B cell (primary cell): ENCODE measurements at regions not wholly inside any gene's neighbourhood (a gene's known extent, or its start where the extent isn't known, plus 50 kb on each side); places are given as distances from the start of the nearest gene placed in this dataset.

Experiments used
- ATAC-seq: fragments of 200-7000 bp; cut with Tn5 transposase; one replicate; pipeline ENCODE4 v1.10.0; 2021; ENCODE audit warnings: low read depth, mild to moderate bottlenecking, moderate number of reproducible peaks, moderate library complexity
- CTCF ChIA-PET: fragments of 350-600 bp; sonication (Branson Sonifier 250); formaldehyde crosslinking; loops from one replicate; lab custom pipeline; 2021; ENCODE audit warnings: antibody characterized with exemption, inconsistent platforms; lab: Charles Lee
- POLR2A ChIA-PET: fragments of 350-600 bp; sonication (Branson Sonifier 250); formaldehyde crosslinking; loops from one replicate; lab custom pipeline; 2021; ENCODE audit warnings: antibody characterized with exemption; lab: Charles Lee
- DNase-seq: peaks from one replicate; pipeline ENCODE4 v3.0.0; 2013
- H2AFZ ChIP-seq: 2 replicates; pipeline ENCODE4 v1.6.1; 2012; ENCODE audit warnings: mild to moderate bottlenecking, low read depth, low read length; ENCODE audit not compliant: insufficient read depth, poor library complexity, severe bottlenecking
- H3K27ac ChIP-seq, 2 donors: 1 replicate in 1 of 2; 2 replicates in 1 of 2; pipeline ENCODE4 v1.5.1; 2012 to 2013; ENCODE audit warnings: low read length in 2 of 2, mild to moderate bottlenecking in 2 of 2, moderate library complexity in 1 of 2
- H3K27me3 ChIP-seq, 4 experiments: fragments of 200-600 bp in 1 of 4; sonication (generic) in 1 of 4; replicated peaks in 1 of 4; 1 replicate in 2 of 4; 2 replicates in 2 of 4; pipeline versions ENCODE4 v1.6.1 to v1.7.0; 2013 to 2016; ENCODE audit warnings: low read length in 3 of 4, mild to moderate bottlenecking in 2 of 4, mixed read lengths in 1 of 4, moderate library complexity in 1 of 4; ENCODE audit not compliant: insufficient read depth in 4 of 4, control insufficient read depth in 3 of 4; ENCODE audit errors: control extremely low read depth in 1 of 4
- H3K36me3 ChIP-seq, 2 experiments: replicated peaks in 1 of 2; 1 replicate in 1 of 2; 2 replicates in 1 of 2; pipeline versions ENCODE4 v1.6.1 to v1.7.1; 2013; ENCODE audit warnings: low read length in 1 of 2; ENCODE audit not compliant: insufficient read depth in 2 of 2, control insufficient read depth in 1 of 2; ENCODE audit errors: control extremely low read depth in 1 of 2, extremely low read depth in 1 of 2
- H3K4me1 ChIP-seq, 2 donors: fragments of 200-600 bp in 1 of 2; sonication (generic) in 1 of 2; 1 replicate in 1 of 2; 2 replicates in 1 of 2; pipeline versions ENCODE4 v1.5.1 to v1.6.1; 2013 to 2017; ENCODE audit warnings: low read length in 2 of 2; ENCODE audit not compliant: control insufficient read depth in 2 of 2, insufficient read depth in 2 of 2
- H3K4me2 ChIP-seq: replicated peaks from 2 replicates; pipeline ENCODE3; 2012; ENCODE audit warnings: mild to moderate bottlenecking, low read depth, low read length; ENCODE audit not compliant: poor library complexity, severe bottlenecking
- H3K4me3 ChIP-seq, 5 experiments: fragments of 200-600 bp in 1 of 5; sonication (generic) in 1 of 5; 1 replicate in 3 of 5; 2 replicates in 2 of 5; pipeline versions ENCODE4 v1.5.1 to v1.7.0; 2011 to 2016; ENCODE audit warnings: low read length in 4 of 5, mild to moderate bottlenecking in 4 of 5, low read depth in 2 of 5, control low read depth in 1 of 5, moderate library complexity in 1 of 5; ENCODE audit not compliant: insufficient read depth in 1 of 5; ENCODE audit errors: control extremely low read depth in 1 of 5, extremely low read depth in 1 of 5
- H3K79me2 ChIP-seq: fragments of 200-600 bp; sonication (generic); one replicate; pipeline ENCODE4 v1.6.0; 2016; ENCODE audit warnings: low read length; ENCODE audit not compliant: control insufficient read depth, insufficient read depth
- H3K9ac ChIP-seq: fragments of 200-600 bp; sonication (generic); 2 replicates; pipeline ENCODE4 v1.6.1; 2017; ENCODE audit warnings: mild to moderate bottlenecking, low read length, moderate library complexity
- H3K9me3 ChIP-seq, 3 donors: one replicate each; pipeline versions ENCODE4 v1.6.1 to v1.7.1; 2013; ENCODE audit warnings: low read length in 2 of 3; ENCODE audit not compliant: control insufficient read depth in 2 of 3, insufficient read depth in 1 of 3; ENCODE audit errors: control extremely low read depth in 1 of 3
- H4K20me1 ChIP-seq: 2 replicates; pipeline ENCODE4 v1.6.0; 2012; ENCODE audit warnings: mild to moderate bottlenecking, low read length; ENCODE audit not compliant: insufficient read depth, control insufficient read depth, poor library complexity, severe bottlenecking
- H3K27ac Mint-ChIP-seq: one replicate; pipeline ENCODE4 v1.8.0; 2021; ENCODE audit warnings: mixed read lengths
- H3K27me3 Mint-ChIP-seq: one replicate; pipeline ENCODE4 v1.8.0; 2021; ENCODE audit warnings: mixed read lengths
- H3K4me1 Mint-ChIP-seq: one replicate; pipeline ENCODE4 v1.8.0; 2021; ENCODE audit warnings: mixed read lengths
- H3K4me3 Mint-ChIP-seq: one replicate; pipeline ENCODE4 v1.8.0; 2021; ENCODE audit warnings: mixed read lengths
- H3K9me3 Mint-ChIP-seq: one replicate; pipeline ENCODE4 v1.8.0; 2022; ENCODE audit warnings: mixed read lengths; ENCODE audit not compliant: insufficient read depth
- EZH2 ChIP-seq: IDR thresholded peaks from 2 replicates; pipeline ENCODE4 v1.6.1; 2012; ENCODE audit warnings: borderline replicate concordance, low read depth, mild to moderate bottlenecking, moderate library complexity, low read length; ENCODE audit not compliant: insufficient read depth, poor library complexity, severe bottlenecking
- WGBS: methylation state at CpG from one replicate; pipeline ENCODE4 v1.1.5; 2013; ENCODE audit warnings: missing lambda C conversion rate; ENCODE audit not compliant: insufficient coverage; 5-methylcytosine and 5-hydroxymethylcytosine counted together
- intact Hi-C: fragments of 100-400 bp; cut with micrococcal nuclease; formaldehyde crosslinking; loops from one replicate; pipeline ENCODE4 v1.10.0; 2022
- TF ChIP-seq, protein P1 (sequence below): fragments of 200-600 bp; IDR thresholded peaks from one replicate; pipeline ENCODE4 v1.8.0; 2022; ENCODE audit warnings: antibody characterized with exemption, mild to moderate bottlenecking

DNA sequence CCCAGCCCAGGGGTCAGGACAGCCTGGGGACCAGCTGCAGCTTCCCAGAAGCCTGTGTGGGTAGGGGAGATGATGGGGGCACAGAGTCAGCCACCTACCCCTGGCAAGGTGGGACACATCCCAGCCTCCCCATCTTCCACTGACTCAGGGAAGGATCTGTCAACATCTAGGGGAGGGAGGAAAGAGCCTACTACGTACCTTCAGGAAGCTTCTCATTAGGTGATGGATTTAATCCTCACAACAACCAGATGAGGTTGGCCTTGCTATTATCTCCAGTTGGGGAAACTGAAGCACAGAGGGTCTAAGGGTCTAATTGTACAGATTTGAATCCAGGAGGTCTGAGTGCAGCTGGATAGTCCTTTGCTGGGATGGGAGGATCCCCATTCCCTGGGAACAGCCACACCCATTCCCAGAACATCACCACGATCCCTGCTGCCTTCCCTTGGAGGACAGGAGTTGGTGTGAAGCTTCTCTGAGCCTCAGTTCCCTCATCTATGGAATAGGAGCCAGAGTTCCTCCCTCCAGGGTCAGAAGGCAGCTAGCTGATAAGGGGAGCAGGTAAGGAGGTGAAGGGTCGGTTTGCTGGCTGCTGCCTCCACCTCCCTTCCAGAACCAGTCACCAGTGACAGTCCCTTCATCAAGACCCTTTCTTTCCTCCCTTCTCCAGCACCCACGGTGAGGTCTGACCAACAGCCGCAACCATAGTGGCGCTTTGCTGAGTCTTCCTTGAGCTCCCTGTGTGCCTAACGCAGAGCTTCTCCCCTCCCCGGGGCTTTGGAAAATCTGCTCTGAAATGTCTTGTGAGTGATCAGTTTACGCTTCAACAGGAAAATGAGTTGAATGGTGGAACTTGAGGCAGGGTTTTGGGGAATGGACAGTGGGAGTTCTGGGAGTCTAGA is 56.8 kb downstream of the CEBPB start:
- no peak overlapping the region for H3K9ac ChIP-seq

DNA sequence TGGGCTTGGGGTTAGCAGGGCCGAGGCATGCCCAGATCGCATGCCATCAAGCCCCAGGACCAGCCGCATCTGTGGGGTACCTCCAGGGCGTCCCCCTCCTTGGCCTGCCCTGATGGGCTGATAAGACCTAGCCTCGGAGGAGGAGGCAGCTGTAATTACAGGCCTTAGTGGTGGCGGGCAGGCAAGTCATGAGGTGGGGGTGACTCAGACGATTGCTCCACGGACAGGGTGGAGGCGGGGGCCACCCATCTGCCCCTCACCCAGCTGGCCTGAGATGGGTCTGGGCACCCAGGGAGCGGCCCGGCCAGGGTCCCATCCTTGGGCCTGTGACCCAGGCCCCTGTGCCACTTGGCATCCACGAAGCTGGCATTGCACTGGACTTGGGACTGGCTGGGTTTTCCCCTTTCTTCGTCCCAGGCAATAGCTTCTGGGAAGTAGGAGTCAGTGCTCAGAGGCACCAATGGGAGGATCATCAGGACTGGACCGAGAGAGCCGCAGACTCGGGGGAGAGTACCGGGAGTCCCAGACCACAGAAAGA is 57.5 kb downstream of the CEBPB start:
- Histone ChIP-seq H3K9me3 (no peaks in the 10 kb centered on the region), H3K4me3 (no peak overlapping the region), H2AFZ (no peak overlapping the region), H3K27me3 (peaks cover 0 to 4% (median 0%) of the 10 kb centered on the region in 4 experiments), H3K9ac (no peak overlapping the region), H3K4me1 (no peaks in the 10 kb centered on the region), H3K4me2 (no peak overlapping the region), H3K36me3 (no peaks in the 10 kb centered on the region), H4K20me1 (no peaks in the 10 kb centered on the region), H3K27ac (no peak overlapping the region), H3K79me2 (no peaks in the 10 kb centered on the region)
- Mint-ChIP-seq H3K4me1 (no peaks in the 10 kb centered on the region), H3K27ac (no peak overlapping the region), H3K4me3 (no peak overlapping the region), H3K27me3 (peaks cover 17% of the 10 kb centered on the region), H3K9me3 (no peaks in the 10 kb centered on the region)
- CTCF ChIA-PET, result no interaction called here
- TF ChIP-seq, protein P1, sequence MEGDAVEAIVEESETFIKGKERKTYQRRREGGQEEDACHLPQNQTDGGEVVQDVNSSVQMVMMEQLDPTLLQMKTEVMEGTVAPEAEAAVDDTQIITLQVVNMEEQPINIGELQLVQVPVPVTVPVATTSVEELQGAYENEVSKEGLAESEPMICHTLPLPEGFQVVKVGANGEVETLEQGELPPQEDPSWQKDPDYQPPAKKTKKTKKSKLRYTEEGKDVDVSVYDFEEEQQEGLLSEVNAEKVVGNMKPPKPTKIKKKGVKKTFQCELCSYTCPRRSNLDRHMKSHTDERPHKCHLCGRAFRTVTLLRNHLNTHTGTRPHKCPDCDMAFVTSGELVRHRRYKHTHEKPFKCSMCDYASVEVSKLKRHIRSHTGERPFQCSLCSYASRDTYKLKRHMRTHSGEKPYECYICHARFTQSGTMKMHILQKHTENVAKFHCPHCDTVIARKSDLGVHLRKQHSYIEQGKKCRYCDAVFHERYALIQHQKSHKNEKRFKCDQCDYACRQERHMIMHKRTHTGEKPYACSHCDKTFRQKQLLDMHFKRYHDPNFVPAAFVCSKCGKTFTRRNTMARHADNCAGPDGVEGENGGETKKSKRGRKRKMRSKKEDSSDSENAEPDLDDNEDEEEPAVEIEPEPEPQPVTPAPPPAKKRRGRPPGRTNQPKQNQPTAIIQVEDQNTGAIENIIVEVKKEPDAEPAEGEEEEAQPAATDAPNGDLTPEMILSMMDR, result no peak
- no peak for TF ChIP-seq EZH2
- WGBS, result 86% methylated on average over 15 of the region's 17 CpGs
- DNase-seq (no peak), ATAC-seq (no peak)
- POLR2A ChIA-PET, result interaction anchor here (0.5 kb wide), 1 partner anchor 472 kb away, joined by 5 read pairs; no protein-coding TSS in a partner anchor
- intact Hi-C loops, result no loop called here

More for the DNA sequence above, 56.8 kb downstream of the CEBPB start:
- H3K27me3 ChIP-seq, result no peaks in the 10 kb centered on the region
- H3K4me3 ChIP-seq, result no peak overlapping the region
- no peaks in the 10 kb centered on the region for H3K36me3 ChIP-seq
- no peak for DNase-seq
- 100% methylated on average over 4 of the region's 9 CpGs for WGBS
- intact Hi-C loops, result no loop called here
- ChIA-PET POLR2A (no interaction called here), CTCF (no interaction called here)
- H3K79me2 ChIP-seq, result no peaks in the 10 kb centered on the region
- no peak overlapping the region for H3K27ac ChIP-seq
- Mint-ChIP-seq H3K27ac (no peak overlapping the region), H3K4me1 (no peaks in the 10 kb centered on the region), H3K27me3 (peaks cover 14% of the 10 kb centered on the region), H3K9me3 (no peaks in the 10 kb centered on the region), H3K4me3 (no peak overlapping the region)
- no peak for TF ChIP-seq EZH2
- TF ChIP-seq, protein P1, result no peak
- H4K20me1 ChIP-seq, result no peaks in the 10 kb centered on the region
- no peak overlapping the region for H2AFZ ChIP-seq
- no peak for ATAC-seq
- H3K4me1 ChIP-seq, result no peaks in the 10 kb centered on the region
- H3K4me2 ChIP-seq, result no peak overlapping the region
- H3K9me3 ChIP-seq, result no peaks in the 10 kb centered on the region
